Neural cell (in vitro differentiated cells): ENCODE measurements at regions not wholly inside any gene's neighbourhood (a gene's known extent, or its start where the extent isn't known, plus 50 kb on each side); places are given as distances from the start of the nearest gene placed in this dataset.

ENCODE experiments used
- CTCF ChIP-seq: fragments of 450-650 bp; IDR thresholded peaks from 2 replicates; pipeline ENCODE4 v1.5.1; 2014; ENCODE audit warnings: antibody characterized with exemption, mild to moderate bottlenecking, moderate library complexity; ENCODE audit not compliant: poor library complexity, severe bottlenecking
- EP300 ChIP-seq: fragments of 450-650 bp; conservative IDR thresholded peaks from 2 replicates; pipeline ENCODE4 v1.6.1; 2014; ENCODE audit warnings: antibody characterized with exemption, mild to moderate bottlenecking, moderate library complexity; ENCODE audit not compliant: poor library complexity, severe bottlenecking
- EZH2 ChIP-seq: fragments of 200-600, 300-800 bp; shearing (Covaris generic), sonication (generic); IDR thresholded peaks from 2 replicates; pipeline ENCODE4 v1.6.1; 2014; ENCODE audit warnings: antibody characterized with exemption, low read length, borderline replicate concordance, mild to moderate bottlenecking; ENCODE audit not compliant: insufficient read depth, poor library complexity, severe bottlenecking
- MXI1 ChIP-seq: fragments of 450-650 bp; conservative IDR thresholded peaks from 2 replicates; pipeline ENCODE4 v1.6.1; 2014; ENCODE audit warnings: antibody characterized with exemption, mild to moderate bottlenecking; ENCODE audit not compliant: poor library complexity, severe bottlenecking
- POLR2AphosphoS5 ChIP-seq: IDR thresholded peaks from 2 replicates; pipeline ENCODE4 v1.6.1; 2012
- RAD21 ChIP-seq: fragments of 450-650 bp; conservative IDR thresholded peaks from 2 replicates; pipeline ENCODE4 v1.6.1; 2014; ENCODE audit warnings: antibody characterized with exemption, mild to moderate bottlenecking, moderate library complexity
- REST ChIP-seq: IDR thresholded peaks from 2 replicates; pipeline ENCODE4 v1.6.1; 2012; ENCODE audit warnings: borderline replicate concordance
- SMC3 ChIP-seq: fragments of 450-650 bp; conservative IDR thresholded peaks from 2 replicates; pipeline ENCODE4 v1.6.1; 2014; ENCODE audit warnings: antibody characterized with exemption, mild to moderate bottlenecking, moderate library complexity; ENCODE audit not compliant: poor library complexity

- TF ChIP-seq REST (no peak), EP300 (no peak), CTCF (no peak), RAD21 (no peak), SMC3 (no peak), POLR2AphosphoS5 (no peak), EZH2 (no peak), MXI1 (no peak)
Observed at GRCh38 chr17:36813357-36813756, 123.9 kb upstream of the LHX1 start.
